Activated naive CD8-positive, alpha-beta T cell treated with anti-CD3 and anti-CD28 coated beads for 36 hours (primary cell): ENCODE measurements at regions not wholly inside any gene's neighbourhood (a gene's known extent, or its start where the extent isn't known, plus 50 kb on each side); places are given as distances from the start of the nearest gene placed in this dataset.
A peak's percentile ranks its signal among the peaks of the same experiment; 100 is the strongest.

Experiments used
- DNase-seq: peaks from one replicate; pipeline ENCODE4 v3.0.0; 2021
- H3K27ac Mint-ChIP-seq: one replicate; pipeline ENCODE4 v1.8.0; 2022; ENCODE audit warnings: mild to moderate bottlenecking, moderate library complexity, mixed read lengths
- H3K27me3 Mint-ChIP-seq: one replicate; pipeline ENCODE4 v1.8.0; 2022; ENCODE audit warnings: mild to moderate bottlenecking, mixed read lengths
- H3K36me3 Mint-ChIP-seq: one replicate; pipeline ENCODE4 v1.8.0; 2021; ENCODE audit warnings: mild to moderate bottlenecking, mixed read lengths
- H3K4me1 Mint-ChIP-seq: one replicate; pipeline ENCODE4 v1.8.0; 2021; ENCODE audit warnings: mixed read lengths
- H3K4me3 Mint-ChIP-seq: one replicate; pipeline ENCODE4 v1.8.0; 2022; ENCODE audit warnings: mild to moderate bottlenecking, moderate library complexity, mixed read lengths
- H3K9me3 Mint-ChIP-seq: one replicate; pipeline ENCODE4 v1.8.0; 2022; ENCODE audit warnings: mixed read lengths

GRCh38 chr6:98672681-98673475 is 161.5 kb upstream of the POU3F2 start:
- Mint-ChIP-seq H3K27me3 (peaks cover 9% of the 10 kb centered on the region), H3K36me3 (no peaks in the 10 kb centered on the region), H3K4me3 (no peak overlapping the region), H3K4me1 (no peaks in the 10 kb centered on the region), H3K27ac (no peak overlapping the region), H3K9me3 (peaks cover 2% of the 10 kb centered on the region)
- no peak for DNase-seq

DNA sequence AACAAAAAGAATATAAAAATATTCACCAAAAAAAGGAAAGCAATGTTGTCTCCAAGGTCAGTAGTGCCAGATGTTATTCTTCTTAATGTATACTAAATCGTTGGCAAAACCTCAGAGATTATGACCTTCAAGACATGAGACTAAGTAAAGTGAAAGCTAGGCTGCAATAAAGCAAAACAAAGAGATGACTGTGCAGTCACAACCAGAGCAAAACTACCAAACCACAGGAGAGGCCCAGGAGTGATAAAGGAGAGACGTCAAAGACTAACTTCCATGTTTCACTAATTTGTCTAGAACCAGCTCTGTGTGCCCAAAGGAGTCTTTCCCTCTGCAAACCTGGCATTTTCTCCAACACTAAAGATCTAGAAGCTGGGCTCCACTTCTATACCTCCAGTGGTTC is 155.9 kb upstream of the POU3F2 start:
- H3K9me3 Mint-ChIP-seq: peaks cover 2% of the 10 kb centered on the region
- H3K27me3 Mint-ChIP-seq: no peaks in the 10 kb centered on the region
- no peaks in the 10 kb centered on the region for H3K4me1 Mint-ChIP-seq
- H3K4me3 Mint-ChIP-seq: no peak overlapping the region
- no peaks in the 10 kb centered on the region for H3K36me3 Mint-ChIP-seq
- no peak overlapping the region for H3K27ac Mint-ChIP-seq
- DNase-seq: no peak

DNA sequence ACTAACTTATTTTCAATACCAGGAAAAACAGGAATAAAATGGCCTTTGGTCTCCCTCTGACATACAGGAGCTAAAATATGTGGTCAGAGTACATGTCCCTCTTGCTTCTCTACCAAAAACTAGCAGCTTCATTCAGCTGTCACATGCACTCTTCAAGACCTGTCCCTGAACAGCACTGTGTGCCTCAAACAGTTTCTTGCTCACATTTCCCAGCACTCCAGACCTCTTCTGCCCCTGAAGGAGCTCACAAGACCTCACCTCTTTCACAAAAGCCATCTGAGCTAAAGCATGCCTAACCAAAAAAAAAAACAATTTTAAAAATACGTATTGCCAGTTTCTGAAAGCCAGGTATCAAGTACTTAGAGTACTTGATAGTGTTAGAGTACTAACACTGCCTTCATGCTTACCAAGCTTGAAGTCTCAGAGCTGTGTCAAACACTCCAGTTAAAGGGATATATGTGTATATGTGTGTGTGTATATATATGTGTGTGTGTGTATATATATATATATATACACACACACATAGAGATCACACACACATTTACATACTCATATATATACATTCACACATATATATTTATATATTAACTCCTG is 148.3 kb upstream of the POU3F2 start:
- Mint-ChIP-seq H3K27me3 (peaks cover 2% of the 10 kb centered on the region), H3K36me3 (no peaks in the 10 kb centered on the region), H3K27ac (no peak overlapping the region), H3K4me1 (no peaks in the 10 kb centered on the region), H3K4me3 (no peak overlapping the region), H3K9me3 (no peaks in the 10 kb centered on the region)
- no peak for DNase-seq

- no peaks in the 10 kb centered on the region for H3K4me1 Mint-ChIP-seq
- no peak overlapping the region for H3K27ac Mint-ChIP-seq
- H3K4me3 Mint-ChIP-seq: no peak overlapping the region
- no peaks in the 10 kb centered on the region for H3K9me3 Mint-ChIP-seq
- H3K36me3 Mint-ChIP-seq: no peaks in the 10 kb centered on the region
- peaks cover 3% of the 10 kb centered on the region for H3K27me3 Mint-ChIP-seq
- no peak for DNase-seq
Measured at GRCh38 chr6:98687752-98688151, 146.6 kb upstream of the POU3F2 start.

DNA sequence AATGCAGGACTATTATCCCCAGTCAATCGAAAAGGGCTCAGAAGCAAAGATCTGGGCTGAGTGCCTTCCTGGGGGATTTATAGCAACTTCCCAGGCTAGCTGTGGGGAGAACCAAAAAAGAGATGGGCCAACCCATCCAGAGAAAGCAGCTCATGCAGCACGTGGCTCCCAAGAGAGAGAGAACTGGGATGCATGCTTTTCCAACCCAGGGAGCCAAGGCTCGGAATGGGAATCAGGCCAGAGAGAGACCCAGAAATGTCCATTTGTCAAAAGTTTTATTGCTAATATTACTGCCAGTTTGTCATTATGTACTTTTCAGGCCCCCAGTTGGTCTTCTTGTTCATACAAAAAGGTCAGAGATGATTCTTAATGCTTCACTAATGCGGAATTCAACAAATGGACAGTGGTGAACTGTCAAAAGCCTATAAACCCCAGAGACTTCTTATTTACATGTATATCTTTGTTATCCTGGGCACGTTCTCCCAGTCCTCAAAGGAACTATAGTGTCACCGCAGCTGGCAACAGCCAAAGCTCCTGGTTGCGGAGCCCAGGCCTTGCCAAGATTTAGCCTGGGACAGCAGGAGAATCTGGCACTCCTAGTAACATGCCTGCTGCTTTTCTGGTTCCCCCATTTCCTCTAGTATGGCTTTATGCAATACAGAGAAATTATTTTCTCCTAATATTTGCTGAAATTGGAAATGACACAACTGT is 139.1 kb upstream of the POU3F2 start:
- no peaks in the 10 kb centered on the region for H3K36me3 Mint-ChIP-seq
- no peak overlapping the region for H3K4me3 Mint-ChIP-seq
- DNase-seq: no peak
- no peaks in the 10 kb centered on the region for H3K9me3 Mint-ChIP-seq
- peaks cover 6% of the 10 kb centered on the region for H3K27me3 Mint-ChIP-seq
- no peak overlapping the region for H3K27ac Mint-ChIP-seq
- no peaks in the 10 kb centered on the region for H3K4me1 Mint-ChIP-seq

DNA sequence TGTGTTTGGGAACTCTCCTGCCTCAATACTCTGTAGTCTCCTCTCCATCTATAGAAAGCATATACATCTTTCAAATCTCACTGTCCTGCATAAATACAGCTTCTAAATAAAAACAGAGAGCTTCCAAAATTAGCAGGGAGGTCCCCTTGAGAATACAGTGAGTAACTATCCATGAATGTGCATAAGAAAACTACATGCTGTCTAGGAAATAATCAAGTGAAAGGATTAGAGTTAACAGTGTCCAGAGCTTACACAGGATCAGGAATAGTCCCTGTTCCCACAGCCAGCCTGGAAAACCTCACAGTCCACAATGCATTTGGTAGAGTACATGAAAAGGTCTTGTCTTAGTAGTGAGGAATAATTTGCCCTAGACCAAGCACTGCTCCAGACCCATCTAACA is 123.0 kb upstream of the POU3F2 start:
- H3K9me3 Mint-ChIP-seq: no peaks in the 10 kb centered on the region
- H3K27ac Mint-ChIP-seq: no peak overlapping the region
- no peaks in the 10 kb centered on the region for H3K4me1 Mint-ChIP-seq
- H3K4me3 Mint-ChIP-seq: no peak overlapping the region
- H3K36me3 Mint-ChIP-seq: no peaks in the 10 kb centered on the region
- DNase-seq: no peak
- peaks cover 13% of the 10 kb centered on the region for H3K27me3 Mint-ChIP-seq

DNA sequence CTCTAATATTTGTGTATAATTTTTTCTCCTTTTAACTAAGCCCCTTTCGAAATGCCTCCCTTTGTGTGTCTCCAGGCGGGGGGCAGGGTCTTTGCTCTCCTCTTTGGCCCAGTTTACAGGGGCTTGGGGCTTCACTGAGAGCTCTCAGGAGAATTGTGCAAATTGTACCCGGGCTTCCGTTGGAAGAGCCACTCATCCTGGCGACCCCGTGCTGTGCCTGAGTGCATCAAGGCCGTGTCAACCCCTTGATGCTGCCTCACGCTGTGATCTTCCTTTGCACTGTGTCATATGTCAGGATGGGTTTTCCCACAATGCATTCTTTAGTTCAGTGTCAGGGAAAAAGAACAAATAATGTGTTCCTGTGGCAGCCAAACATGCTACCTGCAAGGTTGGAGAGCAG is 118.0 kb upstream of the POU3F2 start:
- H3K27me3 Mint-ChIP-seq: peaks cover 27% of the 10 kb centered on the region
- H3K9me3 Mint-ChIP-seq: no peaks in the 10 kb centered on the region
- H3K4me1 Mint-ChIP-seq: no peaks in the 10 kb centered on the region
- H3K4me3 Mint-ChIP-seq: no peak overlapping the region
- no peaks in the 10 kb centered on the region for H3K36me3 Mint-ChIP-seq
- no peak for DNase-seq
- H3K27ac Mint-ChIP-seq: no peak overlapping the region

DNA sequence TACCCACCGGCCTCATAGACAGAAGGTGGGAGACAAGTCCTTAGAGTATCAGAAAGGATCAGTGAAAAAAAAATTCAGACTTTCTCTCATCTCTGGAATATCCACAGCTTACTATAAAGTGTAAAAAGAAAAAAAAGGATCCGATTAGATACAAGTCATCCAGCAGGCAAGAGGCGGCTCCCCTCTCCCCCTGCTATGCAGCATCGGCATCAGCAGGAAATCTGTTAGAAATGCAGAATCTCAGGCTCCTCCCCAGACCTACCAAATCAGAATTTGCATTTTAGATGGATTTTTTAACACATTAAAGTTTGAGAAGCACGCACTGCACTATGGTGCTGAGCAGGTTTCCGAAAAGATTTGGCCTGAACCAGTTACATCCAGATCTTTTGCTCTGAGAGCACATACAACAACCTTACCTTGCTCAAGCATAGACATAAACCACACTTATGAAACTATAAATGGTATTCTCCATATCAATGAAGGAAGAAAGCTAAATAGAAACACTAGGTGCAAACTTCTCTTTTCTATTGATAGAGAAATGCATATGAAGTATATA is 117.0 kb upstream of the POU3F2 start:
- H3K27ac Mint-ChIP-seq: no peak overlapping the region
- H3K36me3 Mint-ChIP-seq: no peaks in the 10 kb centered on the region
- no peak overlapping the region for H3K4me3 Mint-ChIP-seq
- peaks cover 23% of the 10 kb centered on the region for H3K27me3 Mint-ChIP-seq
- H3K4me1 Mint-ChIP-seq: no peaks in the 10 kb centered on the region
- no peaks in the 10 kb centered on the region for H3K9me3 Mint-ChIP-seq
- no peak for DNase-seq

GRCh38 chr6:98717988-98718387 is 116.4 kb upstream of the POU3F2 start:
- DNase-seq: no peak
- no peak overlapping the region for H3K27ac Mint-ChIP-seq
- no peak overlapping the region for H3K4me3 Mint-ChIP-seq
- H3K4me1 Mint-ChIP-seq: no peaks in the 10 kb centered on the region
- no peaks in the 10 kb centered on the region for H3K9me3 Mint-ChIP-seq
- H3K36me3 Mint-ChIP-seq: no peaks in the 10 kb centered on the region
- H3K27me3 Mint-ChIP-seq: peaks cover 23% of the 10 kb centered on the region

- H3K4me3 Mint-ChIP-seq: no peak overlapping the region
- H3K27ac Mint-ChIP-seq: no peak overlapping the region
- no peak for DNase-seq
- H3K4me1 Mint-ChIP-seq: no peaks in the 10 kb centered on the region
- H3K36me3 Mint-ChIP-seq: no peaks in the 10 kb centered on the region
- H3K27me3 Mint-ChIP-seq: peaks cover 4% of the 10 kb centered on the region
- no peaks in the 10 kb centered on the region for H3K9me3 Mint-ChIP-seq
Measured at GRCh38 chr6:98724537-98724936, 109.8 kb upstream of the POU3F2 start.

DNA sequence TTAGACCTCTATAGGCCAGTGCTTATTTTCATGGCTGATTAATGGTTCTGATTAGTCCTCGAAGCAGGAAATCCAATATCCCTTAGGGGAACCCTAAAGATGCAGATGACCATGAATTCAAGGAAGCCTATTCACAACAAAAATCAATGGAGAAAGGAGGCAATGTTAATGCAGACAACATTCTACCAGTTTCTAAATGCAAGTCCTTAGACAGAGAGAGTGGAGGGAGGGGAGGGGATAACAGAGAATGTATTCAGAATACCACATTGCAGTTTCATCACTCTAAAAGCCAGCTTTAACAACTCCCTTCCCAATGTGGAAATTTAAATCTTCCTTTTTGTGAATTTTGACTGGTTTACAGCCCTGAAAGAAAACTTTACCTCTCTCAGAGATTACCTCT is 87.1 kb upstream of the POU3F2 start:
- H3K27me3 Mint-ChIP-seq: peaks cover 9% of the 10 kb centered on the region
- no peak overlapping the region for H3K4me3 Mint-ChIP-seq
- no peaks in the 10 kb centered on the region for H3K4me1 Mint-ChIP-seq
- H3K36me3 Mint-ChIP-seq: no peaks in the 10 kb centered on the region
- DNase-seq: no peak
- no peaks in the 10 kb centered on the region for H3K9me3 Mint-ChIP-seq
- no peak overlapping the region for H3K27ac Mint-ChIP-seq

DNA sequence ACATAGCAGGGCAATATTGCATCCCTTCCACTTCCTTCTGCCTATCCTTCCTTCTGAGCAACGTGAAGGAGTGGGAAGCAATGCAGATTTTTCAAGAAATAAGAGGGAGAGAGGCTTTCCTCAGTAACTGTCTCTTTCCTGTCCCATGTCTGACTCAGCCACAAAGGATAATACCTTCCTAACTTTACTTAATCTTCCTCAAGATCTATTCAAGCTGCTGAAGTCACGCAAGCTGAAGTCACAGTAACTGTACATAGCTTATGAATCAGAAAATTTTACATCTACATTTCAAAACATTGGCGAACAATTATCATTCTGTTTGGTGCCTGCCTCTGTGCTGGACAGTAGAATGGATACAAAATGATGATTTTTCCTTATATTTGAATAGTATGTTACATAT is 86.4 kb upstream of the POU3F2 start:
- Mint-ChIP-seq H3K4me3 (no peak overlapping the region), H3K27ac (no peak overlapping the region), H3K27me3 (peaks cover 9% of the 10 kb centered on the region), H3K4me1 (no peaks in the 10 kb centered on the region), H3K36me3 (no peaks in the 10 kb centered on the region), H3K9me3 (peaks cover 3% of the 10 kb centered on the region)
- DNase-seq: no peak

DNA sequence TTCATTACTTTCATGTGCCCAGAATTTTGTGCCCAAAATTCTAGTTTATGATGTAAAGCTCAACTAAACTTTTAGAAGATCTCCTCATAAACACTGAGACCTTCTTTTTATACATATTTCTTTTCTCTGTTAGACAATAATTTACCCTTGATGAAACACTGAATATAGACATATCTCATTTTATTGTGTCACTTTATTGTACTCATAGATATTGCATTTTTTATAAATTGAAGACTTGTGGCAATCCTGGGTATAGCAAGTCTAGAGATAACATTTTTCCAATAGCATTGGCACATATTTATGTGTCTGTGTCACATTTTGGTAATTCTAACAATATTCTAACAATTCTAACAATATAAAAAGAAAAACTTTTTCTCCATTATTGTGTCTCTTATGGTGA is 74.9 kb upstream of the POU3F2 start:
- Mint-ChIP-seq H3K27me3 (peaks cover 19% of the 10 kb centered on the region), H3K9me3 (peaks cover 4% of the 10 kb centered on the region), H3K4me1 (peaks cover 3% of the 10 kb centered on the region), H3K36me3 (no peaks in the 10 kb centered on the region), H3K4me3 (no peak overlapping the region), H3K27ac (no peak overlapping the region)
- DNase-seq: no peak

DNA sequence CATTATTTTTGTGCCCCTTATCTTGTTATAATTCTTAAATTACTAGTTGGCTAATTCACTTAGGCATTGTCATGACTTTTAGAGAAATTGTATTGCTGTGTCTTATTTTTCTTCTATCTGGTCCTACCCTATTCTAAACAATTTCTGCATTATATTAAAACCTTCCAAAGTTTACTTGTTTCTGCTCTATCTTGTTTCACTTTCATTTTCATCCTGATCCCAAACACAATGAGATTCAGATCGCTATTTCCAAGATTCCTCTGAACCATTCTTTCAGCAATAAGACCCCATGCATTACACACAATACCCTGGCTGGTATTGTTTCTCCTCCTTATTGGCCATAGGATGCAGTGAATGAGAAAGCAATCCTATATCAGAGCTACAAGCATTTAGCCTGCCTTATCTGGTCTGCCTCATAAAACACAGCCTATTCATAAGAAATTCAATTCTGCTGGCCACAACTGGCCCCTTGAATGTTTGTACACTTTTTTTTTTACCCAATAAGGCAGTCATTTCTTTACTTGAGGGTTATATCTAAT is 69.9 kb upstream of the POU3F2 start:
- peaks cover 4% of the 10 kb centered on the region for H3K9me3 Mint-ChIP-seq
- H3K27me3 Mint-ChIP-seq: peaks cover 40% of the 10 kb centered on the region
- peaks cover 3% of the 10 kb centered on the region for H3K4me1 Mint-ChIP-seq
- DNase-seq: no peak
- H3K36me3 Mint-ChIP-seq: no peaks in the 10 kb centered on the region
- H3K27ac Mint-ChIP-seq: no peak overlapping the region
- no peak overlapping the region for H3K4me3 Mint-ChIP-seq

DNA sequence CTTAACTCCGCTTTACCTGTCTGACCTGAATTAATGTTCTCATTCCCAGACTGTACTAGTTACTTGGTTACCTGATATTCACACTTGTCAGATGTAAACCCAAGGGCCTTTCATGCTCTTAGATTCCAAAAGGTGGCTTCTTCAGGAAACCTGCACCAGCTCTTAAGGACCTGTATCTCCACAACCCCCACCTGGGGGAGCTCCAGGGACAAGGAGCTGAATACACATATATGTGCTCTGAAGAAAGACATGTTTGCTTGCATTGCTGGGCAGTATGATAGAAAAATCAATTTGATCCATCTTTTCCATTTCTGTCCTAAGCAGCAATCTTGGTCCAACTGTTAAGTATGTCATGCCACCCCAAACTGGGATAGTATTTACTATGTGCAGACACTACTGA is 64.8 kb upstream of the POU3F2 start:
- H3K27ac Mint-ChIP-seq: no peak overlapping the region
- no peaks in the 10 kb centered on the region for H3K4me1 Mint-ChIP-seq
- peaks cover 44% of the 10 kb centered on the region for H3K27me3 Mint-ChIP-seq
- H3K36me3 Mint-ChIP-seq: no peaks in the 10 kb centered on the region
- DNase-seq: peak; percentile 7
- H3K9me3 Mint-ChIP-seq: no peaks in the 10 kb centered on the region
- no peak overlapping the region for H3K4me3 Mint-ChIP-seq
